ENCODE measurements at regions not wholly inside any gene's neighbourhood (a gene's known extent, or its start where the extent isn't known, plus 50 kb on each side); places are given as distances from the start of the nearest gene placed in this dataset.

DNA sequence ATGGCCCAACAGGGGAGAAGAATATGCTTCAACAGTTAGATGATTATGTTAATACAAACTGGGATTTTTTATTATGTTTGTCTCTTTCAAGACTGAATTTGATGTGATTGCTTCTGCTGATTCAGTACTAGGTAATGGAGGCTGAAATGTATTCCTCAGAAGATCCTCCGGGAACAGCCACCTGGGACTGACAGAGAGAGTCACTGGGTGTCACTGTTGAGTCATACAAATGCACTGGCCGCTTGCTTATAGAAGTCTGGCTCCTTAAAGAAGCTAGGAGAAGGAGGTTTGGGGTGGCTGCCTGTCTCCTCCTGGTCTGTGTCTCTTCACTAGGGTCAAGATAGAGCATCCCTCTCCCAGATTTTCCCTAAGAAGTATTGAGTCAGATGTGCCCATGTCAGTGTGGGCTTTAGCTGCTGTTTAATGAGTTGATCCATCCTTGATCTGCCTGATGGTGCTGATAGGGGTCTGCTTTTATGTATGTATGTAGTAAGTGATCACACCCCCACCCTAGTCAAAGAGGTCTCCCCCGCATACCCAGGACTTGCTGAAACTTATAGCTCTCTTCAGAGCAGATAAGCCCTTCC lies 773.4 kb downstream of the BRINP1 start:
- ChIA-PET RAD21 (ENCODE audit: unreplicated experiment) (no interaction called here), POLR2A (no interaction called here), SMC1A (ENCODE audit: uncharacterized antibody, unreplicated experiment) (no interaction called here), CTCF (interaction anchor here (0.6 to 1.5 kb wide), 3 partner anchors 9 to 35 kb away, joined by 3 to 4 read pairs (median 3); no protein-coding TSS in a partner anchor)
- no peak overlapping the region for H3K27ac ChIP-seq (ENCODE audit: control insufficient read depth, insufficient read depth)
- WGBS (ENCODE audit: insufficient coverage, insufficient replicate concordance, low lambda C conversion rate, missing lambda C conversion rate): 46% methylated on average over 3 of the region's 3 CpGs
- H4K20me1 ChIP-seq (ENCODE audit: control insufficient read depth, insufficient read depth): no peaks in the 10 kb centered on the region
- no peaks in the 10 kb centered on the region for H3K4me1 ChIP-seq (ENCODE audit: control insufficient read depth, insufficient read depth, low read length)
- H3K9ac ChIP-seq (ENCODE audit: control insufficient read depth, insufficient read depth, low read length): no peak overlapping the region
- ATAC-seq (peak; percentile 71), DNase-seq (ENCODE audit: low read depth, low spot score) (no peak), FAIRE-seq (no peak)
- H3K36me3 ChIP-seq (ENCODE audit: control insufficient read depth in 2 of 2, insufficient read depth in 2 of 2, low read length in 1 of 2): no peaks in the 10 kb centered on the region
- no TSS peak for BruUV-seq (replicated peaks)
- intact Hi-C loops (cut with micrococcal nuclease; ENCODE audit: unreplicated experiment) (loop anchor here (5.0 kb wide), 1 partner anchor 691 kb away; no protein-coding TSS in a partner anchor), in situ Hi-C loops (cut with MboI) (no loop called here)
- no peaks in the 10 kb centered on the region for H3K9me3 ChIP-seq (replicated peaks; ENCODE audit: control insufficient read depth, insufficient read depth, low read length)
- H3K4me3 ChIP-seq: no peak overlapping the region
- H3K79me2 ChIP-seq (ENCODE audit: control insufficient read depth, insufficient read depth, low read length): no peaks in the 10 kb centered on the region
- H2AFZ ChIP-seq (ENCODE audit: control insufficient read depth, low read depth, low read length): no peak overlapping the region
- TF ChIP-seq RAD21 (IDR thresholded peaks at IDR 0.05; ENCODE audit: insufficient read depth, low read depth, low read length) (peak; percentile 30; the same call in 1 of the 2 replicates), SMC3 (IDR thresholded peaks at IDR 0.05; ENCODE audit: borderline replicate concordance, low read length) (0 out of 2 replicates have a peak, but pooled peaks have one; percentile 18), MTA2 (IDR thresholded peaks at IDR 0.05; ENCODE audit: low read depth) (no peak)
- TF ChIP-seq, protein P1, sequence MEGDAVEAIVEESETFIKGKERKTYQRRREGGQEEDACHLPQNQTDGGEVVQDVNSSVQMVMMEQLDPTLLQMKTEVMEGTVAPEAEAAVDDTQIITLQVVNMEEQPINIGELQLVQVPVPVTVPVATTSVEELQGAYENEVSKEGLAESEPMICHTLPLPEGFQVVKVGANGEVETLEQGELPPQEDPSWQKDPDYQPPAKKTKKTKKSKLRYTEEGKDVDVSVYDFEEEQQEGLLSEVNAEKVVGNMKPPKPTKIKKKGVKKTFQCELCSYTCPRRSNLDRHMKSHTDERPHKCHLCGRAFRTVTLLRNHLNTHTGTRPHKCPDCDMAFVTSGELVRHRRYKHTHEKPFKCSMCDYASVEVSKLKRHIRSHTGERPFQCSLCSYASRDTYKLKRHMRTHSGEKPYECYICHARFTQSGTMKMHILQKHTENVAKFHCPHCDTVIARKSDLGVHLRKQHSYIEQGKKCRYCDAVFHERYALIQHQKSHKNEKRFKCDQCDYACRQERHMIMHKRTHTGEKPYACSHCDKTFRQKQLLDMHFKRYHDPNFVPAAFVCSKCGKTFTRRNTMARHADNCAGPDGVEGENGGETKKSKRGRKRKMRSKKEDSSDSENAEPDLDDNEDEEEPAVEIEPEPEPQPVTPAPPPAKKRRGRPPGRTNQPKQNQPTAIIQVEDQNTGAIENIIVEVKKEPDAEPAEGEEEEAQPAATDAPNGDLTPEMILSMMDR (IDR thresholded peaks at IDR 0.05 in 2 of 3, conservative IDR thresholded peaks at IDR 0.05 in 1 of 3; ENCODE audit: control insufficient read depth in 2 of 3, extremely low read depth in 1 of 3, insufficient read depth in 1 of 3, low read depth in 3 of 3, low read length in 3 of 3): peak in 2 of 3 experiments; percentile 23 to 34; a peak in 3 of 6 replicates
- H3K27me3 ChIP-seq (replicated peaks in 1 of 2; ENCODE audit: control insufficient read depth in 2 of 2, insufficient read depth in 2 of 2, low read length in 1 of 2): no peaks in the 10 kb centered on the region
- H3K4me2 ChIP-seq (ENCODE audit: control insufficient read depth, insufficient read depth): no peak overlapping the region

Measured in GM12878 (cell line).